SK-N-SH treated with all-trans-retinoic acid at 6 μM for 48 hours (cell line): ENCODE measurements at regions not wholly inside any gene's neighbourhood (a gene's known extent, or its start where the extent isn't known, plus 50 kb on each side); places are given as distances from the start of the nearest gene placed in this dataset.

Source experiments
- ISL1 ChIP-seq: fragments of 250-450 bp; sonication (Bioruptor Pico); IDR thresholded peaks from 2 replicates; pipeline ENCODE4 v2.1.2; 2022; ENCODE audit warnings: mild to moderate bottlenecking, moderate library complexity
- TF ChIP-seq, protein P1 (sequence below): fragments of 250-450 bp; sonication (Bioruptor Pico); IDR thresholded peaks from 2 replicates; pipeline ENCODE4 v1.5.1; 2020; ENCODE audit warnings: low read depth, mild to moderate bottlenecking, moderate library complexity

DNA sequence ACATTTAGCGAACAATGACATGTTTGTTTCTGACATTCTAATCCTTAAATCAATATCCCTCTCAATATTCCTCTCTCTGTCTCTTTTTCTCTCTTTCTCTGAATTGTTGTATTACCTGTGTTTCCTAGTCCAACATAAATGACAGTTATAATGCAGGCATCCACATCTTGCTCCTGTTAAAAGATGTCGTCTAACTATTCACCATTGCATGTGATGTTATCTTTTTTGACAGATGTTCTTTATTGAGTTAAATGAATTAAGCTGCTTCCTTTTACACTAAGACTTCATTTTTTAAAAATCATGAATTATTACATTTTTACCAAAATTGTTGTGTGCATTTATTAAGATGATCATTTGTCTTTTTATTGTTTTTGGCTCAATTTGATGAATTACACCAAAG, 527.5 kb downstream of the PRR16 start:
- no peak for TF ChIP-seq ISL1 (CRISPR knock-in tag)
- TF ChIP-seq, protein P1, sequence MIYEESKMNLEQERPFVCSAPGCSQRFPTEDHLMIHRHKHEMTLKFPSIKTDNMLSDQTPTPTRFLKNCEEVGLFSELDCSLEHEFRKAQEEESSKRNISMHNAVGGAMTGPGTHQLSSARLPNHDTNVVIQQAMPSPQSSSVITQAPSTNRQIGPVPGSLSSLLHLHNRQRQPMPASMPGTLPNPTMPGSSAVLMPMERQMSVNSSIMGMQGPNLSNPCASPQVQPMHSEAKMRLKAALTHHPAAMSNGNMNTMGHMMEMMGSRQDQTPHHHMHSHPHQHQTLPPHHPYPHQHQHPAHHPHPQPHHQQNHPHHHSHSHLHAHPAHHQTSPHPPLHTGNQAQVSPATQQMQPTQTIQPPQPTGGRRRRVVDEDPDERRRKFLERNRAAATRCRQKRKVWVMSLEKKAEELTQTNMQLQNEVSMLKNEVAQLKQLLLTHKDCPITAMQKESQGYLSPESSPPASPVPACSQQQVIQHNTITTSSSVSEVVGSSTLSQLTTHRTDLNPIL = no peak
